22Rv1 (cell line): ENCODE measurements at regions not wholly inside any gene's neighbourhood (a gene's known extent, or its start where the extent isn't known, plus 50 kb on each side); places are given as distances from the start of the nearest gene placed in this dataset.

Experiments used
- H3K27ac ChIP-seq: fragments of 450-650 bp; 2 replicates; pipeline ENCODE4 v1.5.1; 2017
- CTCF ChIP-seq: fragments of 450-650 bp; IDR thresholded peaks from 2 replicates; pipeline ENCODE4 v1.5.1; 2017; ENCODE audit warnings: mild to moderate bottlenecking
- ZFX ChIP-seq: fragments of 450-650 bp; IDR thresholded peaks from 2 replicates; pipeline ENCODE4 v1.6.1; 2017; ENCODE audit warnings: antibody characterized with exemption, borderline replicate concordance

GRCh38 chr4:167383291-167383690, 149.0 kb upstream of the SPOCK3 start:
- no peak overlapping the region for H3K27ac ChIP-seq
- no peak for TF ChIP-seq CTCF
- no peak for TF ChIP-seq ZFX

- H3K27ac ChIP-seq, result no peak overlapping the region
- TF ChIP-seq CTCF, result no peak
- no peak for TF ChIP-seq ZFX
Observed at GRCh38 chr4:167397586-167397985, 163.3 kb upstream of the SPOCK3 start.

- TF ChIP-seq CTCF, result no peak
- no peak for TF ChIP-seq ZFX
- no peak overlapping the region for H3K27ac ChIP-seq
Observed at GRCh38 chr4:167399201-167399600, 164.9 kb upstream of the SPOCK3 start.

- TF ChIP-seq CTCF, result no peak
- TF ChIP-seq ZFX, result no peak
- no peak overlapping the region for H3K27ac ChIP-seq
Observed at GRCh38 chr4:167406181-167406580, 171.9 kb upstream of the SPOCK3 start.

- TF ChIP-seq ZFX, result no peak
- TF ChIP-seq CTCF, result no peak
- H3K27ac ChIP-seq, result no peak overlapping the region
Observed at GRCh38 chr4:167415461-167415860, 181.2 kb upstream of the SPOCK3 start.

- no peak for TF ChIP-seq CTCF
- TF ChIP-seq ZFX, result no peak
- no peak overlapping the region for H3K27ac ChIP-seq
Observed at GRCh38 chr4:167419468-167420140, 185.3 kb upstream of the SPOCK3 start.

GRCh38 chr4:167421201-167421600, 186.9 kb upstream of the SPOCK3 start:
- TF ChIP-seq CTCF, result no peak
- TF ChIP-seq ZFX, result no peak
- no peak overlapping the region for H3K27ac ChIP-seq
